ENCODE measurements at regions not wholly inside any gene's neighbourhood (a gene's known extent, or its start where the extent isn't known, plus 50 kb on each side); places are given as distances from the start of the nearest gene placed in this dataset.

- no peaks in the 10 kb centered on the region for H3K36me3 Mint-ChIP-seq
- TF ChIP-seq CTCF (IDR thresholded peaks at IDR 0.05; ENCODE audit: unreplicated experiment), result no peak
- H3K27me3 Mint-ChIP-seq (ENCODE audit: low read depth), result peaks cover 9% of the 10 kb centered on the region
- H3K4me3 Mint-ChIP-seq, result no peak overlapping the region
- no peaks in the 10 kb centered on the region for H3K4me1 Mint-ChIP-seq
- peaks cover 17% of the 10 kb centered on the region for H3K9me3 Mint-ChIP-seq
- no peak for DNase-seq (ENCODE audit: low spot score in 2 of 2, unreplicated experiment in 2 of 2)
- H3K27ac Mint-ChIP-seq, result no peak overlapping the region
These were observed 102.0 kb upstream of the ZNF827 start for GRCh38 chr4:146040623-146041022.

GRCh38 chr4:146033149-146033548, 94.5 kb upstream of the ZNF827 start:
- no peak overlapping the region for H3K4me3 Mint-ChIP-seq
- no peaks in the 10 kb centered on the region for H3K27me3 Mint-ChIP-seq (ENCODE audit: low read depth)
- H3K9me3 Mint-ChIP-seq, result peaks cover 17% of the 10 kb centered on the region
- H3K27ac Mint-ChIP-seq, result no peak overlapping the region
- H3K36me3 Mint-ChIP-seq, result peaks cover 3% of the 10 kb centered on the region
- DNase-seq (ENCODE audit: low spot score in 2 of 2, unreplicated experiment in 2 of 2), result no peak
- no peak for TF ChIP-seq CTCF (IDR thresholded peaks at IDR 0.05; ENCODE audit: unreplicated experiment)
- peaks cover 15% of the 10 kb centered on the region for H3K4me1 Mint-ChIP-seq

- Mint-ChIP-seq H3K9me3 (peaks cover 17% of the 10 kb centered on the region), H3K27ac (no peak overlapping the region), H3K4me1 (peaks cover 15% of the 10 kb centered on the region), H3K36me3 (peaks cover 3% of the 10 kb centered on the region), H3K27me3 (ENCODE audit: low read depth) (no peaks in the 10 kb centered on the region), H3K4me3 (no peak overlapping the region)
- no peak for TF ChIP-seq CTCF (IDR thresholded peaks at IDR 0.05; ENCODE audit: unreplicated experiment)
- no peak for DNase-seq (ENCODE audit: low spot score in 2 of 2, unreplicated experiment in 2 of 2)
These were observed 93.7 kb upstream of the ZNF827 start for GRCh38 chr4:146032234-146032860.

- no peak for TF ChIP-seq CTCF (IDR thresholded peaks at IDR 0.05; ENCODE audit: unreplicated experiment)
- DNase-seq (ENCODE audit: low spot score in 2 of 2, unreplicated experiment in 2 of 2), result no peak
- peaks cover 3% of the 10 kb centered on the region for H3K36me3 Mint-ChIP-seq
- peaks cover 16% of the 10 kb centered on the region for H3K9me3 Mint-ChIP-seq
- no peaks in the 10 kb centered on the region for H3K27me3 Mint-ChIP-seq (ENCODE audit: low read depth)
- peaks cover 15% of the 10 kb centered on the region for H3K4me1 Mint-ChIP-seq
- H3K27ac Mint-ChIP-seq, result no peak overlapping the region
- no peak overlapping the region for H3K4me3 Mint-ChIP-seq
These were observed 91.5 kb upstream of the ZNF827 start for GRCh38 chr4:146029939-146030710.

GRCh38 chr4:146029147-146029546, 90.5 kb upstream of the ZNF827 start:
- Mint-ChIP-seq H3K4me1 (peaks cover 15% of the 10 kb centered on the region), H3K36me3 (peaks cover 3% of the 10 kb centered on the region), H3K4me3 (no peak overlapping the region), H3K27ac (no peak overlapping the region), H3K27me3 (ENCODE audit: low read depth) (no peaks in the 10 kb centered on the region), H3K9me3 (peaks cover 6% of the 10 kb centered on the region)
- DNase-seq (ENCODE audit: low spot score in 2 of 2, unreplicated experiment in 2 of 2), result no peak
- no peak for TF ChIP-seq CTCF (IDR thresholded peaks at IDR 0.05; ENCODE audit: unreplicated experiment)
